H1 (cell line): ENCODE measurements at regions not wholly inside any gene's neighbourhood (a gene's known extent, or its start where the extent isn't known, plus 50 kb on each side); places are given as distances from the start of the nearest gene placed in this dataset.
A peak's percentile ranks its signal among the peaks of the same experiment; 100 is the strongest.

ENCODE experiments used
- CTCF ChIA-PET: fragments of 300-600 bp; sonication (Branson Sonifier 250); formaldehyde crosslinking; loops from one replicate; lab custom pipeline; 2021; ENCODE audit not compliant: partially characterized antibody; lab: Charles Lee
- POLR2A ChIA-PET: fragments of 300-600 bp; sonication (Branson Sonifier 250); formaldehyde crosslinking; loops from one replicate; lab custom pipeline; 2021; ENCODE audit warnings: inconsistent platforms; ENCODE audit not compliant: partially characterized antibody; lab: Charles Lee
- DNase-seq, 2 experiments: peaks; one replicate each; pipeline versions ENCODE4 v3.0.0 to v3.0.0-alpha.2; 2010 to 2022; ENCODE audit warnings: low spot score in 2 of 2, low read depth in 1 of 2, mixed read lengths in 1 of 2
- FAIRE-seq: peaks from 2 replicates; lab custom pipeline; 2011; peaks lifted over from hg19 to GRCh38; lab: Jason Lieb, UNC
- H2AFZ ChIP-seq: 2 replicates; pipeline ENCODE4 v1.8.1; 2012; ENCODE audit warnings: low read length, inconsistent platforms
- H2AK5ac ChIP-seq: 2 replicates; pipeline ENCODE4 v1.6.1; 2013; ENCODE audit warnings: low read depth, low read length
- H2BK120ac ChIP-seq: replicated peaks from 2 replicates; pipeline ENCODE3; 2013; ENCODE audit warnings: low read depth, low read length, inconsistent platforms
- H2BK12ac ChIP-seq: 2 replicates; pipeline ENCODE4 v1.6.1; 2013; ENCODE audit warnings: low read depth, low read length
- H2BK15ac ChIP-seq: 2 replicates; pipeline ENCODE4 v1.6.1; 2013; ENCODE audit warnings: low read length
- H2BK20ac ChIP-seq: 2 replicates; pipeline ENCODE4 v1.6.1; 2013; ENCODE audit warnings: low read length
- H2BK5ac ChIP-seq: 2 replicates; pipeline ENCODE4 v1.6.1; 2013; ENCODE audit warnings: low read depth, low read length
- H3K14ac ChIP-seq: 2 replicates; pipeline ENCODE4 v1.6.1; 2013; ENCODE audit warnings: inconsistent platforms; ENCODE audit not compliant: insufficient read length
- H3K18ac ChIP-seq: 2 replicates; pipeline ENCODE4 v1.6.1; 2013; ENCODE audit warnings: low read length; ENCODE audit errors: extremely low read depth
- H3K23ac ChIP-seq: 2 replicates; pipeline ENCODE4 v1.6.1; 2013; ENCODE audit warnings: inconsistent platforms; ENCODE audit not compliant: insufficient read length
- H3K23me2 ChIP-seq: 2 replicates; pipeline ENCODE4 v1.6.1; 2013; ENCODE audit warnings: low read depth, low read length
- H3K27ac ChIP-seq: 2 replicates; pipeline ENCODE4 v1.6.1; 2011; ENCODE audit warnings: low read depth, low read length, inconsistent platforms
- H3K27me3 ChIP-seq, 4 experiments: replicated peaks in 1 of 4; 1 replicate in 1 of 4; 2 replicates in 3 of 4; pipeline versions ENCODE4 v1.6.1 to v1.8.1; 2011 to 2013; ENCODE audit warnings: low read length in 3 of 4, mild to moderate bottlenecking in 3 of 4, inconsistent platforms in 2 of 4, mixed read lengths in 2 of 4, moderate library complexity in 1 of 4; ENCODE audit not compliant: control insufficient read depth in 3 of 4, insufficient read depth in 3 of 4; ENCODE audit errors: extremely low read depth in 1 of 4
- H3K36me3 ChIP-seq, 4 experiments: 2 replicates each; pipeline versions ENCODE4 v1.6.1 to v1.8.1; 2011 to 2013; ENCODE audit warnings: mild to moderate bottlenecking in 4 of 4, low read length in 3 of 4, moderate library complexity in 2 of 4, control low read depth in 1 of 4, inconsistent platforms in 1 of 4; ENCODE audit not compliant: insufficient read depth in 4 of 4, control insufficient read depth in 2 of 4
- H3K4ac ChIP-seq: replicated peaks from 2 replicates; pipeline ENCODE3; 2013; ENCODE audit warnings: low read length, low read depth, mixed read lengths, inconsistent platforms; ENCODE audit not compliant: insufficient read length
- H3K4me1 ChIP-seq, 4 experiments: replicated peaks in 1 of 4; 1 replicate in 1 of 4; 2 replicates in 3 of 4; pipeline versions ENCODE4 v1.6.1 to v1.8.1; 2011 to 2013; ENCODE audit warnings: low read length in 3 of 4, inconsistent platforms in 2 of 4, mixed read lengths in 1 of 4; ENCODE audit not compliant: insufficient read depth in 4 of 4, control insufficient read depth in 3 of 4
- H3K4me2 ChIP-seq, 2 experiments: 2 replicates each; pipeline versions ENCODE4 v1.6.1 to v1.8.1; 2011 to 2013; ENCODE audit warnings: low read depth in 2 of 2, low read length in 2 of 2, control low read depth in 1 of 2, inconsistent platforms in 1 of 2, mild to moderate bottlenecking in 1 of 2; ENCODE audit not compliant: insufficient read depth in 1 of 2
- H3K4me3 ChIP-seq, 4 experiments: fragments of 200-600, 300-600 bp in 1 of 4; sonication (generic), shearing (Covaris generic), sonication (Bioruptor Twin) in 1 of 4; 2 replicates each; pipeline versions ENCODE4 v1.5.1 to v1.8.1; 2011 to 2016; ENCODE audit warnings: low read length in 4 of 4, low read depth in 3 of 4, control low read depth in 2 of 4, inconsistent platforms in 2 of 4, mild to moderate bottlenecking in 2 of 4, mixed read lengths in 1 of 4, moderate library complexity in 1 of 4; ENCODE audit not compliant: insufficient read depth in 2 of 4; ENCODE audit errors: extremely low read depth in 1 of 4
- H3K56ac ChIP-seq: replicated peaks from 2 replicates; pipeline ENCODE3; 2013; ENCODE audit warnings: low read depth, mild to moderate bottlenecking, mixed read lengths, low read length, inconsistent platforms; ENCODE audit not compliant: insufficient read length
- H3K79me1 ChIP-seq: 2 replicates; pipeline ENCODE4 v1.6.1; 2013; ENCODE audit warnings: low read depth, low read length, control low read depth
- H3K79me2 ChIP-seq, 2 experiments: 2 replicates each; pipeline versions ENCODE4 v1.6.1 to v1.8.1; 2012 to 2013; ENCODE audit warnings: low read length in 2 of 2, mild to moderate bottlenecking in 2 of 2, inconsistent platforms in 1 of 2; ENCODE audit not compliant: insufficient read depth in 2 of 2, control insufficient read depth in 1 of 2
- H3K9ac ChIP-seq, 4 experiments: replicated peaks in 1 of 4; 1 replicate in 1 of 4; 2 replicates in 3 of 4; pipeline versions ENCODE4 v1.6.1 to v1.8.1; 2011 to 2013; ENCODE audit warnings: low read depth in 3 of 4, low read length in 3 of 4, control low read depth in 2 of 4, mild to moderate bottlenecking in 2 of 4, moderate library complexity in 2 of 4, inconsistent platforms in 1 of 4; ENCODE audit errors: extremely low read depth in 1 of 4
- H3K9me3 ChIP-seq, 2 experiments: 2 replicates each; pipeline versions ENCODE4 v1.6.1 to v1.8.1; 2012 to 2013; ENCODE audit warnings: mild to moderate bottlenecking in 2 of 2, moderate library complexity in 2 of 2, control low read depth in 1 of 2, inconsistent platforms in 1 of 2, low read depth in 1 of 2, low read length in 1 of 2, mixed read lengths in 1 of 2; ENCODE audit not compliant: insufficient read depth in 2 of 2
- H4K20me1 ChIP-seq, 2 experiments: replicated peaks in 1 of 2; 2 replicates each; pipeline versions ENCODE3 to v1.8.1; 2011 to 2013; ENCODE audit warnings: inconsistent platforms in 2 of 2, low read length in 2 of 2, mild to moderate bottlenecking in 1 of 2; ENCODE audit not compliant: insufficient read depth in 2 of 2, control insufficient read depth in 1 of 2
- H4K5ac ChIP-seq: 2 replicates; pipeline ENCODE4 v1.6.1; 2013; ENCODE audit warnings: low read length, low read depth, mixed read lengths, inconsistent platforms; ENCODE audit not compliant: insufficient read length
- H4K8ac ChIP-seq: 2 replicates; pipeline ENCODE4 v1.8.0; 2013; ENCODE audit warnings: mild to moderate bottlenecking, moderate library complexity, low read length, inconsistent platforms; ENCODE audit not compliant: insufficient read depth; ENCODE audit errors: extremely low read depth
- H4K91ac ChIP-seq: replicated peaks from 2 replicates; pipeline ENCODE3; 2013; ENCODE audit warnings: low read length, mixed read lengths, inconsistent platforms; ENCODE audit not compliant: insufficient read length
- NRF1 ChIP-seq: IDR thresholded peaks from 2 replicates; pipeline ENCODE4 v1.6.1; 2011; ENCODE audit warnings: mild to moderate bottlenecking, low read depth, low read length, improper control_type of control experiment
- RNF2 ChIP-seq: fragments of 200-900, 300-1000 bp; sonication (generic); IDR thresholded peaks from 2 replicates; pipeline ENCODE4 v1.7.1; 2016; ENCODE audit warnings: borderline replicate concordance, low read depth, mild to moderate bottlenecking, antibody characterized with exemption, low read length; ENCODE audit not compliant: poor library complexity, severe bottlenecking; ENCODE audit errors: missing control alignments
- SP4 ChIP-seq: IDR thresholded peaks from 2 replicates; pipeline ENCODE4 v1.6.1; 2012; ENCODE audit warnings: low read length, inconsistent platforms
- TCF12 ChIP-seq: IDR thresholded peaks from 2 replicates; pipeline ENCODE4 v1.6.1; 2011; ENCODE audit warnings: low read depth, mild to moderate bottlenecking, low read length
- YY1 ChIP-seq: IDR thresholded peaks from 2 replicates; pipeline ENCODE4 v1.6.1; 2011; ENCODE audit warnings: low read depth, mild to moderate bottlenecking, low read length
- ZNF274 ChIP-seq: IDR thresholded peaks from 2 replicates; pipeline ENCODE4 v1.7.0; 2012; ENCODE audit warnings: low read length, borderline replicate concordance; ENCODE audit errors: extremely low read depth
- WGBS, 2 experiments: shearing (Covaris generic) in 1 of 2; methylation state at CpG; one replicate each; pipeline versions ENCODE4 v1.1.6 to v1.1.7; 2013 to 2015; ENCODE audit warnings: low lambda C conversion rate in 2 of 2, mixed read lengths in 2 of 2, inconsistent platforms in 1 of 2, low coverage in 1 of 2, missing lambda C conversion rate in 1 of 2; ENCODE audit not compliant: insufficient replicate concordance in 2 of 2, insufficient coverage in 1 of 2, insufficient read length in 1 of 2; ENCODE audit errors: extremely low coverage in 1 of 2, missing lambda C conversion rate in 1 of 2; 5-methylcytosine and 5-hydroxymethylcytosine counted together

DNA sequence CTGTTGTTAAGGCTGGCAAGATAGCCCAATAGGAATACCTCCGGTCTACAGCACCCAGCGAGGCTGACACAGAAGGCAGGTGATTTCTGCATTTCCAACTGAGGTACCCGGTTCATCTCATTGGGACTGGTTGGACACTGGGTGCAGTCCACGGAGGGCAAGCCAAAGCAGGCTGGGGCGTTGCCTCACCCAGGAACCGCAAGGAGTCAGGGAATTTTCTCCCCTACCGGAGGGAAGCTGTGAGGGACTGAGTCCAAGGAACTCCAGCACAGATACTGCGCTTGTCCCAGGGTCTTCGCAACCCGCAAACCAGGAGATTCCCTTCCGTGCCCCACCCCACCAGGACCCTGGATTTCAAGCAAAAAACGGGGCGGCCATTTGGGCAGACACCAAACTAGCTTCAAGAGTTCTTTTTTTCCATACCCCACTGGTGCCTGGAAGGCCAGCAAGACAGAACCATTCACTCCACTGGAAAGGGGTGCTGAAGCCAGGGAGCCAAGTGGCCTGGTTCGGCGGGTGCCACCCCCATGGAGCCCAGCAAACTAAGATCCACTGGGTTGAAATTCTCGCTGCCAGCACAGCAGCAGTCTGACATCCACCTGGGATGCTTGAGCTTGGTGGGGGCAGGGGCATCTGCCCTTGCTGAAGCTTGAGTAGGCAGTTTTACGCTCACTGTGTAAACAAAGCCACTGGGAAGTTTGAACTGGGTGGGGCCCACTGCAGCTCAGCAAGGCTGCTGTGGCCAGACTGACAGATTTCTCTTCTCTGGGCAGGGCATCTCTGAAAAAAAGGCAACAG is 647.2 kb downstream of the BNC2 start:
- Histone ChIP-seq H3K23ac (no peak overlapping the region), H4K8ac (no peak overlapping the region), H3K79me2 (no peaks in the 10 kb centered on the region), H3K9ac (no peak overlapping the region), H2BK5ac (no peak overlapping the region), H2BK120ac (no peak overlapping the region), H3K79me1 (no peaks in the 10 kb centered on the region), H2AFZ (no peak overlapping the region; the same call in 1 of the 2 replicates), H3K56ac (no peak overlapping the region), H4K20me1 (no peaks in the 10 kb centered on the region), H3K4ac (no peak overlapping the region), H3K4me3 (no peak overlapping the region), H3K14ac (no peak overlapping the region), H4K91ac (no peak overlapping the region), H3K9me3 (no peaks in the 10 kb centered on the region), H3K36me3 (no peaks in the 10 kb centered on the region), H4K5ac (no peak overlapping the region), H2BK15ac (peak overlapping the region; percentile 81; the same call in 1 of the 2 replicates), H3K4me2 (no peak overlapping the region), H3K23me2 (no peaks in the 10 kb centered on the region), H3K4me1 (peaks cover 0 to 13% (median 3%) of the 10 kb centered on the region in 4 experiments; a peak in 5 of 7 replicates), H2AK5ac (no peak overlapping the region), H3K27me3 (no peaks in the 10 kb centered on the region), H2BK12ac (no peak overlapping the region; the same call in 1 of the 2 replicates), H3K27ac (no peak overlapping the region), H2BK20ac (no peak overlapping the region), H3K18ac (no peak overlapping the region)
- POLR2A ChIA-PET, result no interaction called here
- FAIRE-seq (no peak), DNase-seq (no peak)
- TF ChIP-seq ZNF274 (no peak), SP4 (no peak), TCF12 (no peak), NRF1 (no peak), RNF2 (no peak), YY1 (no peak)
- CTCF ChIA-PET, result interaction anchor here (0.6 to 0.7 kb wide), 2 partner anchors 11 to 12 kb away, joined by 3 read pairs; no protein-coding TSS in a partner anchor
- whole genome bisulfite sequencing, 2 experiments, result 86% methylated on average over 17 of the region's 17 CpGs; no CpG with 5 or more reads in 1 of the 2 experiments
